ENCODE measurements at regions not wholly inside any gene's neighbourhood (a gene's known extent, or its start where the extent isn't known, plus 50 kb on each side); places are given as distances from the start of the nearest gene placed in this dataset.

- TF ChIP-seq CTCF (IDR thresholded peaks at IDR 0.05), result no peak
- H3K4me3 ChIP-seq, result no peak overlapping the region
- peaks cover 0 to 9% (median 0%) of the 10 kb centered on the region in 9 donors for H3K4me1 ChIP-seq
- H3K27me3 ChIP-seq, result no peaks in the 10 kb centered on the region
- 65 to 81% methylated on average over 18 of the region's 18 CpGs for WGBS, 2 donors
- H3K9me3 ChIP-seq, result no peaks in the 10 kb centered on the region
- DNase-seq (no peak), ATAC-seq (peak in 6 of 8 donors; percentile 42 to 89 (median 60))
- intact Hi-C loops (cut with DNase I), result no loop called here
- peak overlapping the region in 4 of 10 donors; percentile 57 to 68 (median 63) for H3K27ac ChIP-seq
- no peaks in the 10 kb centered on the region for H3K36me3 ChIP-seq
Measured at GRCh38 chr5:50923768-50924494, 257.5 kb downstream of the PARP8 start.

GRCh38 chr5:50927953-50928352 lies 261.5 kb downstream of the PARP8 start:
- TF ChIP-seq CTCF (IDR thresholded peaks at IDR 0.05), result no peak
- H3K9me3 ChIP-seq, result no peaks in the 10 kb centered on the region
- H3K36me3 ChIP-seq, result no peaks in the 10 kb centered on the region
- H3K4me3 ChIP-seq, result no peak overlapping the region
- no peak for ATAC-seq
- no peak for DNase-seq
- no peak overlapping the region for H3K27ac ChIP-seq
- peaks cover 0 to 7% (median 0%) of the 10 kb centered on the region in 9 donors for H3K4me1 ChIP-seq
- H3K27me3 ChIP-seq, result no peaks in the 10 kb centered on the region
- intact Hi-C loops (cut with DNase I), result no loop called here

- intact Hi-C loops (cut with DNase I), result no loop called here
- no peak for ATAC-seq
- Histone ChIP-seq H3K27me3 (no peaks in the 10 kb centered on the region), H3K4me3 (no peak overlapping the region), H3K4me1 (peaks cover 0 to 8% (median 0%) of the 10 kb centered on the region in 9 donors), H3K27ac (no peak overlapping the region), H3K9me3 (no peaks in the 10 kb centered on the region), H3K36me3 (no peaks in the 10 kb centered on the region)
- no peak for DNase-seq
- 55 to 62% methylated on average over 3 of the region's 3 CpGs for WGBS, 2 donors
- no peak for TF ChIP-seq CTCF (IDR thresholded peaks at IDR 0.05)
Measured at GRCh38 chr5:50929174-50929573, 262.7 kb downstream of the PARP8 start.

GRCh38 chr5:50934343-50934742 lies 267.9 kb downstream of the PARP8 start:
- Histone ChIP-seq H3K36me3 (no peaks in the 10 kb centered on the region), H3K27ac (no peak overlapping the region), H3K9me3 (no peaks in the 10 kb centered on the region), H3K27me3 (no peaks in the 10 kb centered on the region), H3K4me3 (no peak overlapping the region), H3K4me1 (peaks cover 0 to 8% (median 0%) of the 10 kb centered on the region in 9 donors)
- WGBS, 2 donors, result 73 to 74% methylated on average over 2 of the region's 2 CpGs
- intact Hi-C loops (cut with DNase I), result no loop called here
- DNase-seq, result no peak
- ATAC-seq, result no peak
- no peak for TF ChIP-seq CTCF (IDR thresholded peaks at IDR 0.05)
